ENCODE measurements at regions not wholly inside any gene's neighbourhood (a gene's known extent, or its start where the extent isn't known, plus 50 kb on each side); places are given as distances from the start of the nearest gene placed in this dataset.
A peak's percentile ranks its signal among the peaks of the same experiment; 100 is the strongest.
"Not testable (repeated sequence)": the region's sequence is repeated elsewhere in the genome, so short reads cannot be mapped to it uniquely, and the experiment has no call there.

GRCh38 chr5:100647461-100648230, 112.5 kb downstream of the FAM174A start:
- no peak for TF ChIP-seq EZH2phosphoT487 (IDR thresholded peaks at IDR 0.05; ENCODE audit: borderline replicate concordance)
- TF ChIP-seq, protein P1, sequence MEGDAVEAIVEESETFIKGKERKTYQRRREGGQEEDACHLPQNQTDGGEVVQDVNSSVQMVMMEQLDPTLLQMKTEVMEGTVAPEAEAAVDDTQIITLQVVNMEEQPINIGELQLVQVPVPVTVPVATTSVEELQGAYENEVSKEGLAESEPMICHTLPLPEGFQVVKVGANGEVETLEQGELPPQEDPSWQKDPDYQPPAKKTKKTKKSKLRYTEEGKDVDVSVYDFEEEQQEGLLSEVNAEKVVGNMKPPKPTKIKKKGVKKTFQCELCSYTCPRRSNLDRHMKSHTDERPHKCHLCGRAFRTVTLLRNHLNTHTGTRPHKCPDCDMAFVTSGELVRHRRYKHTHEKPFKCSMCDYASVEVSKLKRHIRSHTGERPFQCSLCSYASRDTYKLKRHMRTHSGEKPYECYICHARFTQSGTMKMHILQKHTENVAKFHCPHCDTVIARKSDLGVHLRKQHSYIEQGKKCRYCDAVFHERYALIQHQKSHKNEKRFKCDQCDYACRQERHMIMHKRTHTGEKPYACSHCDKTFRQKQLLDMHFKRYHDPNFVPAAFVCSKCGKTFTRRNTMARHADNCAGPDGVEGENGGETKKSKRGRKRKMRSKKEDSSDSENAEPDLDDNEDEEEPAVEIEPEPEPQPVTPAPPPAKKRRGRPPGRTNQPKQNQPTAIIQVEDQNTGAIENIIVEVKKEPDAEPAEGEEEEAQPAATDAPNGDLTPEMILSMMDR (conservative IDR thresholded peaks at IDR 0.05; ENCODE audit: low read length), result no peak
- H2AFZ ChIP-seq (ENCODE audit: low read length), result peak overlapping the region; percentile 60; the same call in 1 of the 2 replicates
- no peaks in the 10 kb centered on the region for H3K9me3 ChIP-seq (ENCODE audit: insufficient read depth, low read depth, low read length)
- H3K4me3 ChIP-seq (ENCODE audit: low read length, poor library complexity, severe bottlenecking), result no peak overlapping the region
- no peaks in the 10 kb centered on the region for H3K36me3 ChIP-seq (ENCODE audit: insufficient read depth, low read length)
- H3K79me2 ChIP-seq (ENCODE audit: insufficient read depth, low read length), result no peaks in the 10 kb centered on the region
- H3K4me2 ChIP-seq (ENCODE audit: low read depth, low read length, poor library complexity, severe bottlenecking), result no peak overlapping the region
- H3K9ac ChIP-seq (ENCODE audit: low read depth, low read length, poor library complexity, severe bottlenecking), result no peak overlapping the region
- H3K9me2 ChIP-seq (replicated peaks; ENCODE audit: low read depth, low read length), result no peaks in the 10 kb centered on the region
- H3F3A ChIP-seq (ENCODE audit: low read depth), result no peaks in the 10 kb centered on the region
- H4K20me1 ChIP-seq (ENCODE audit: insufficient read depth, low read length, poor library complexity, severe bottlenecking), result no peaks in the 10 kb centered on the region
- peaks cover 5% of the 10 kb centered on the region for H3K4me1 ChIP-seq (ENCODE audit: insufficient read depth, low read length, poor library complexity, severe bottlenecking)
- no peaks in the 10 kb centered on the region for H3K27me3 ChIP-seq (ENCODE audit: insufficient read depth, low read length, poor library complexity, severe bottlenecking)

DNA sequence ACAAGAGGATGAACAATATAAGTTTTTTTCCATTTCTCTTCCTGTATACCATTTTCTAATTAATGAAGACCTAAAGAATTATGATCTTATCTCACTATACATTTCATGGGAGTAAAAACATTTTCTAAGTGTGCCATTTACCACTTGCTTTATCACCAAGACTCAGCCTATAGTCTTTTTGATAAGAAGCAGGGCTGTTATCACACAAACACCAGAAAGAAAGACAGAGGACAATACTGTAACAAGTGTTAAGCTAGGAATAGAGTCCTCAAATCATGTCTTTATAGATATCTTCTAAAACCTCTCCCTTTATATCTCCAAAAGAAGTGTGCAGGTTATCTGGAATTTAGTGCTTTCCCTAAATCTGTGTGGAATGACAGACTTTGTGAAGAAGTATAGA, 119.7 kb downstream of the FAM174A start:
- H3K4me2 ChIP-seq (ENCODE audit: low read depth, low read length, poor library complexity, severe bottlenecking), result no peak overlapping the region
- H3K36me3 ChIP-seq (ENCODE audit: insufficient read depth, low read length), result no peaks in the 10 kb centered on the region
- no peaks in the 10 kb centered on the region for H3K4me1 ChIP-seq (ENCODE audit: insufficient read depth, low read length, poor library complexity, severe bottlenecking)
- H3K9ac ChIP-seq (ENCODE audit: low read depth, low read length, poor library complexity, severe bottlenecking), result no peak overlapping the region
- H4K20me1 ChIP-seq (ENCODE audit: insufficient read depth, low read length, poor library complexity, severe bottlenecking), result no peaks in the 10 kb centered on the region
- H3K9me2 ChIP-seq (replicated peaks; ENCODE audit: low read depth, low read length), result no peaks in the 10 kb centered on the region
- H3K27me3 ChIP-seq (ENCODE audit: insufficient read depth, low read length, poor library complexity, severe bottlenecking), result no peaks in the 10 kb centered on the region
- H3K9me3 ChIP-seq (ENCODE audit: insufficient read depth, low read depth, low read length), result no peaks in the 10 kb centered on the region
- no peak overlapping the region for H3K4me3 ChIP-seq (ENCODE audit: low read length, poor library complexity, severe bottlenecking)
- H3F3A ChIP-seq (ENCODE audit: low read depth), result no peaks in the 10 kb centered on the region
- H2AFZ ChIP-seq (ENCODE audit: low read length), result no peak overlapping the region
- TF ChIP-seq, protein P1 (conservative IDR thresholded peaks at IDR 0.05; ENCODE audit: low read length), result no peak
- no peak for TF ChIP-seq EZH2phosphoT487 (IDR thresholded peaks at IDR 0.05; ENCODE audit: borderline replicate concordance)
- H3K79me2 ChIP-seq (ENCODE audit: insufficient read depth, low read length), result no peaks in the 10 kb centered on the region

- not testable (repeated sequence) for H4K20me1 ChIP-seq (ENCODE audit: insufficient read depth, low read length, poor library complexity, severe bottlenecking); H3K27me3 ChIP-seq (ENCODE audit: insufficient read depth, low read length, poor library complexity, severe bottlenecking); H3K36me3 ChIP-seq (ENCODE audit: insufficient read depth, low read length); H3K4me3 ChIP-seq (ENCODE audit: low read length, poor library complexity, severe bottlenecking); H3K9me3 ChIP-seq (ENCODE audit: insufficient read depth, low read depth, low read length); H3K4me2 ChIP-seq (ENCODE audit: low read depth, low read length, poor library complexity, severe bottlenecking); H3K9me2 ChIP-seq (replicated peaks; ENCODE audit: low read depth, low read length); H3K4me1 ChIP-seq (ENCODE audit: insufficient read depth, low read length, poor library complexity, severe bottlenecking); H3K79me2 ChIP-seq (ENCODE audit: insufficient read depth, low read length); H3F3A ChIP-seq (ENCODE audit: low read depth); H3K9ac ChIP-seq (ENCODE audit: low read depth, low read length, poor library complexity, severe bottlenecking); H2AFZ ChIP-seq (ENCODE audit: low read length)
Observed at GRCh38 chr5:100656771-100657170, 121.6 kb downstream of the FAM174A start.
